B cell (primary cell): ENCODE measurements at regions not wholly inside any gene's neighbourhood (a gene's known extent, or its start where the extent isn't known, plus 50 kb on each side); places are given as distances from the start of the nearest gene placed in this dataset.
"Not testable (repeated sequence)": the region's sequence is repeated elsewhere in the genome, so short reads cannot be mapped to it uniquely, and the experiment has no call there.

Source experiments
- ATAC-seq: fragments of 200-7000 bp; cut with Tn5 transposase; one replicate; pipeline ENCODE4 v1.10.0; 2021; ENCODE audit warnings: low read depth, mild to moderate bottlenecking, moderate number of reproducible peaks, moderate library complexity
- CTCF ChIA-PET: fragments of 350-600 bp; sonication (Branson Sonifier 250); formaldehyde crosslinking; loops from one replicate; lab custom pipeline; 2021; ENCODE audit warnings: antibody characterized with exemption, inconsistent platforms; lab: Charles Lee
- POLR2A ChIA-PET: fragments of 350-600 bp; sonication (Branson Sonifier 250); formaldehyde crosslinking; loops from one replicate; lab custom pipeline; 2021; ENCODE audit warnings: antibody characterized with exemption; lab: Charles Lee
- DNase-seq: peaks from one replicate; pipeline ENCODE4 v3.0.0; 2013
- H2AFZ ChIP-seq: 2 replicates; pipeline ENCODE4 v1.6.1; 2012; ENCODE audit warnings: mild to moderate bottlenecking, low read depth, low read length; ENCODE audit not compliant: insufficient read depth, poor library complexity, severe bottlenecking
- H3K27ac ChIP-seq, 2 donors: 1 replicate in 1 of 2; 2 replicates in 1 of 2; pipeline ENCODE4 v1.5.1; 2012 to 2013; ENCODE audit warnings: low read length in 2 of 2, mild to moderate bottlenecking in 2 of 2, moderate library complexity in 1 of 2
- H3K27me3 ChIP-seq, 4 experiments: fragments of 200-600 bp in 1 of 4; sonication (generic) in 1 of 4; replicated peaks in 1 of 4; 1 replicate in 2 of 4; 2 replicates in 2 of 4; pipeline versions ENCODE4 v1.6.1 to v1.7.0; 2013 to 2016; ENCODE audit warnings: low read length in 3 of 4, mild to moderate bottlenecking in 2 of 4, mixed read lengths in 1 of 4, moderate library complexity in 1 of 4; ENCODE audit not compliant: insufficient read depth in 4 of 4, control insufficient read depth in 3 of 4; ENCODE audit errors: control extremely low read depth in 1 of 4
- H3K36me3 ChIP-seq, 2 experiments: replicated peaks in 1 of 2; 1 replicate in 1 of 2; 2 replicates in 1 of 2; pipeline versions ENCODE4 v1.6.1 to v1.7.1; 2013; ENCODE audit warnings: low read length in 1 of 2; ENCODE audit not compliant: insufficient read depth in 2 of 2, control insufficient read depth in 1 of 2; ENCODE audit errors: control extremely low read depth in 1 of 2, extremely low read depth in 1 of 2
- H3K4me1 ChIP-seq, 2 donors: fragments of 200-600 bp in 1 of 2; sonication (generic) in 1 of 2; 1 replicate in 1 of 2; 2 replicates in 1 of 2; pipeline versions ENCODE4 v1.5.1 to v1.6.1; 2013 to 2017; ENCODE audit warnings: low read length in 2 of 2; ENCODE audit not compliant: control insufficient read depth in 2 of 2, insufficient read depth in 2 of 2
- H3K4me2 ChIP-seq: replicated peaks from 2 replicates; pipeline ENCODE3; 2012; ENCODE audit warnings: mild to moderate bottlenecking, low read depth, low read length; ENCODE audit not compliant: poor library complexity, severe bottlenecking
- H3K4me3 ChIP-seq, 5 experiments: fragments of 200-600 bp in 1 of 5; sonication (generic) in 1 of 5; 1 replicate in 3 of 5; 2 replicates in 2 of 5; pipeline versions ENCODE4 v1.5.1 to v1.7.0; 2011 to 2016; ENCODE audit warnings: low read length in 4 of 5, mild to moderate bottlenecking in 4 of 5, low read depth in 2 of 5, control low read depth in 1 of 5, moderate library complexity in 1 of 5; ENCODE audit not compliant: insufficient read depth in 1 of 5; ENCODE audit errors: control extremely low read depth in 1 of 5, extremely low read depth in 1 of 5
- H3K79me2 ChIP-seq: fragments of 200-600 bp; sonication (generic); one replicate; pipeline ENCODE4 v1.6.0; 2016; ENCODE audit warnings: low read length; ENCODE audit not compliant: control insufficient read depth, insufficient read depth
- H3K9ac ChIP-seq: fragments of 200-600 bp; sonication (generic); 2 replicates; pipeline ENCODE4 v1.6.1; 2017; ENCODE audit warnings: mild to moderate bottlenecking, low read length, moderate library complexity
- H3K9me3 ChIP-seq, 3 donors: one replicate each; pipeline versions ENCODE4 v1.6.1 to v1.7.1; 2013; ENCODE audit warnings: low read length in 2 of 3; ENCODE audit not compliant: control insufficient read depth in 2 of 3, insufficient read depth in 1 of 3; ENCODE audit errors: control extremely low read depth in 1 of 3
- H4K20me1 ChIP-seq: 2 replicates; pipeline ENCODE4 v1.6.0; 2012; ENCODE audit warnings: mild to moderate bottlenecking, low read length; ENCODE audit not compliant: insufficient read depth, control insufficient read depth, poor library complexity, severe bottlenecking
- H3K27ac Mint-ChIP-seq: one replicate; pipeline ENCODE4 v1.8.0; 2021; ENCODE audit warnings: mixed read lengths
- H3K27me3 Mint-ChIP-seq: one replicate; pipeline ENCODE4 v1.8.0; 2021; ENCODE audit warnings: mixed read lengths
- H3K4me1 Mint-ChIP-seq: one replicate; pipeline ENCODE4 v1.8.0; 2021; ENCODE audit warnings: mixed read lengths
- H3K4me3 Mint-ChIP-seq: one replicate; pipeline ENCODE4 v1.8.0; 2021; ENCODE audit warnings: mixed read lengths
- H3K9me3 Mint-ChIP-seq: one replicate; pipeline ENCODE4 v1.8.0; 2022; ENCODE audit warnings: mixed read lengths; ENCODE audit not compliant: insufficient read depth
- CTCF ChIP-seq: fragments of 200-600 bp; IDR thresholded peaks from one replicate; pipeline ENCODE4 v1.8.0; 2022; ENCODE audit warnings: antibody characterized with exemption, mild to moderate bottlenecking
- WGBS: methylation state at CpG from one replicate; pipeline ENCODE4 v1.1.5; 2013; ENCODE audit warnings: missing lambda C conversion rate; ENCODE audit not compliant: insufficient coverage; 5-methylcytosine and 5-hydroxymethylcytosine counted together
- intact Hi-C: fragments of 100-400 bp; cut with micrococcal nuclease; formaldehyde crosslinking; loops from one replicate; pipeline ENCODE4 v1.10.0; 2022

- H4K20me1 ChIP-seq, H3K27me3 Mint-ChIP-seq, H3K4me3 Mint-ChIP-seq, H3K4me2 ChIP-seq, intact Hi-C loops, ATAC-seq, DNase-seq, H3K27ac ChIP-seq, H3K4me3 ChIP-seq, H3K27me3 ChIP-seq, H3K9me3 Mint-ChIP-seq, H3K9ac ChIP-seq, H3K9me3 ChIP-seq, H3K36me3 ChIP-seq, H2AFZ ChIP-seq: not testable (repeated sequence)
- CTCF ChIA-PET = interaction anchor here (1.0 to 1.7 kb wide), 3 partner anchors 12 to 69 kb away, joined by 5 to 6 read pairs (median 6); no protein-coding TSS in a partner anchor
- POLR2A ChIA-PET = interaction anchor here (0.7 kb wide), 1 partner anchor 1855 kb away, joined by 3 read pairs; no protein-coding TSS in a partner anchor
- peaks cover 63 to 79% of the 10 kb centered on the region in 2 donors for H3K4me1 ChIP-seq
- H3K27ac Mint-ChIP-seq = peak overlapping the region; percentile 56
- WGBS = 95% methylated on average over 4 of the region's 7 CpGs
- H3K79me2 ChIP-seq = peaks cover 74% of the 10 kb centered on the region
- H3K4me1 Mint-ChIP-seq = peaks cover 58% of the 10 kb centered on the region
Measured at GRCh38 chr22:46048661-46049060, 71.7 kb upstream of the WNT7B start.

- H3K4me1 ChIP-seq = peaks cover 61 to 77% of the 10 kb centered on the region in 2 donors
- CTCF ChIA-PET = interaction anchor here (1.8 kb wide), 1 partner anchor 44 kb away, joined by 5 read pairs; no protein-coding TSS in a partner anchor
Measured at GRCh38 chr22:46049726-46050450, 72.9 kb upstream of the WNT7B start.

More at GRCh38 chr22:46049726-46050450, 72.9 kb upstream of the WNT7B start:
- Histone ChIP-seq H2AFZ (no peak overlapping the region), H4K20me1 (no peaks in the 10 kb centered on the region), H3K36me3 (no peaks in the 10 kb centered on the region), H3K27me3 (peaks cover 0 to 2% (median 0%) of the 10 kb centered on the region in 4 experiments), H3K27ac (peak overlapping the region; percentile 25 to 73), H3K79me2 (peaks cover 68% of the 10 kb centered on the region), H3K9me3 (no peaks in the 10 kb centered on the region), H3K9ac (no peak overlapping the region), H3K4me3 (no peak overlapping the region), H3K4me2 (peak overlapping the region; percentile 8)
- DNase-seq (no peak), ATAC-seq (no peak)
- intact Hi-C loops = no loop called here
- POLR2A ChIA-PET = interaction anchor here (0.7 kb wide), 1 partner anchor 226 kb away, joined by 5 read pairs; no protein-coding TSS in a partner anchor
- H3K27me3 Mint-ChIP-seq = no peaks in the 10 kb centered on the region
- WGBS = 98% methylated on average over 12 of the region's 14 CpGs
- peaks cover 51% of the 10 kb centered on the region for H3K4me1 Mint-ChIP-seq
- no peak overlapping the region for H3K4me3 Mint-ChIP-seq
- H3K9me3 Mint-ChIP-seq = no peaks in the 10 kb centered on the region
- TF ChIP-seq CTCF = no peak
- peak overlapping the region; percentile 95 for H3K27ac Mint-ChIP-seq
